ENCODE measurements at regions not wholly inside any gene's neighbourhood (a gene's known extent, or its start where the extent isn't known, plus 50 kb on each side); places are given as distances from the start of the nearest gene placed in this dataset.

DNA sequence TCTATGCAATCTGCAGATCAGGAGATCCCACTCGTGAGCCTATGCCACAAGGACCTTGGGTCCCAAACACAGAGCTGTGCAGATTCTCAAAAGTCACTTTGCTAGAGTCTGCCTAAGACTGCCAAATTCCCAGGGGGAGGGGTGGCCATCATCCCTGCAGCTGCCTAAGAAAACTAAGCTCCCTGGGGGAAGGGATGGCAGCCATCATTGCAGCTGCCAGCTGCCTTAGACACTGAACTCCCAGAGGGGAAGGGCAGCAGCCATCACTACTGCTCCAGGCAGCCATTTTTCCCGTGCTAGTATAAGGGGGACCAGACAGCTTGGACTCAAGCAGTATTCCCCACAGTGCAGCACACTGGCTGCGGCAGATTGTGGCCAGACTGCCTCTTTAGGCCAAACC is 156.9 kb downstream of the NKX6-1 start:
- H3K56ac ChIP-seq (ENCODE audit: insufficient read length, low read depth, low read length) = no peak overlapping the region
- H2BK20ac ChIP-seq (ENCODE audit: low read depth, low read length, poor library complexity, severe bottlenecking) = no peak overlapping the region
- no peaks in the 10 kb centered on the region for H4K20me1 ChIP-seq (ENCODE audit: control insufficient read depth, insufficient read depth, insufficient read length)
- no peak overlapping the region for H3K27ac Mint-ChIP-seq
- no peak overlapping the region for H3T11ph ChIP-seq (ENCODE audit: low read length)
- H2BK5ac ChIP-seq (ENCODE audit: insufficient read length, low read length) = no peak overlapping the region
- peaks cover 19% of the 10 kb centered on the region for H3K9me3 ChIP-seq (ENCODE audit: control insufficient read depth, low read depth, low read length)
- no peak overlapping the region for H3K27ac ChIP-seq (ENCODE audit: insufficient read length, low read depth, low read length)
- H3K4me1 ChIP-seq (ENCODE audit: insufficient read depth, low read length) = no peaks in the 10 kb centered on the region; the same call in 1 of the 2 replicates
- no peak overlapping the region for H2AK5ac ChIP-seq (ENCODE audit: insufficient read length, low read length)
- no peak overlapping the region for H4K8ac ChIP-seq (replicated peaks; ENCODE audit: insufficient read length, low read depth, low read length)
- no peak overlapping the region for H3K9ac ChIP-seq (ENCODE audit: extremely low read depth, insufficient read length, low read length)
- H3K27me3 Mint-ChIP-seq (ENCODE audit: low read depth) = peaks cover 23% of the 10 kb centered on the region
- TF ChIP-seq, protein P1, sequence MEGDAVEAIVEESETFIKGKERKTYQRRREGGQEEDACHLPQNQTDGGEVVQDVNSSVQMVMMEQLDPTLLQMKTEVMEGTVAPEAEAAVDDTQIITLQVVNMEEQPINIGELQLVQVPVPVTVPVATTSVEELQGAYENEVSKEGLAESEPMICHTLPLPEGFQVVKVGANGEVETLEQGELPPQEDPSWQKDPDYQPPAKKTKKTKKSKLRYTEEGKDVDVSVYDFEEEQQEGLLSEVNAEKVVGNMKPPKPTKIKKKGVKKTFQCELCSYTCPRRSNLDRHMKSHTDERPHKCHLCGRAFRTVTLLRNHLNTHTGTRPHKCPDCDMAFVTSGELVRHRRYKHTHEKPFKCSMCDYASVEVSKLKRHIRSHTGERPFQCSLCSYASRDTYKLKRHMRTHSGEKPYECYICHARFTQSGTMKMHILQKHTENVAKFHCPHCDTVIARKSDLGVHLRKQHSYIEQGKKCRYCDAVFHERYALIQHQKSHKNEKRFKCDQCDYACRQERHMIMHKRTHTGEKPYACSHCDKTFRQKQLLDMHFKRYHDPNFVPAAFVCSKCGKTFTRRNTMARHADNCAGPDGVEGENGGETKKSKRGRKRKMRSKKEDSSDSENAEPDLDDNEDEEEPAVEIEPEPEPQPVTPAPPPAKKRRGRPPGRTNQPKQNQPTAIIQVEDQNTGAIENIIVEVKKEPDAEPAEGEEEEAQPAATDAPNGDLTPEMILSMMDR (conservative IDR thresholded peaks at IDR 0.05) = no peak
- H3K36me3 Mint-ChIP-seq (ENCODE audit: insufficient read depth in 1 of 3, low read depth in 3 of 3) = peaks cover 35 to 54% (median 44%) of the 10 kb centered on the region in 3 experiments
- no peak overlapping the region for H3K14ac ChIP-seq (ENCODE audit: insufficient read depth, low read length)
- no peak overlapping the region for H2BK120ac ChIP-seq (ENCODE audit: low read depth, low read length, poor library complexity, severe bottlenecking)
- no peak overlapping the region for H4K91ac ChIP-seq (ENCODE audit: insufficient read length, low read depth, low read length)
- H3K4ac ChIP-seq (ENCODE audit: low read depth, low read length) = no peak overlapping the region
- H3K9me3 Mint-ChIP-seq = peaks cover 45 to 52% of the 10 kb centered on the region in 2 experiments
- H3K23me2 ChIP-seq (ENCODE audit: insufficient read length, low read depth, low read length, poor library complexity, severe bottlenecking) = no peaks in the 10 kb centered on the region
- H3K4me1 Mint-ChIP-seq = peaks cover 27 to 35% of the 10 kb centered on the region in 2 experiments
- no peak overlapping the region for H3K23ac ChIP-seq (ENCODE audit: insufficient read length, low read depth, low read length)
- no peak overlapping the region for H4K5ac ChIP-seq (ENCODE audit: insufficient read length, low read depth, low read length)
- no peak overlapping the region for H3K4me3 Mint-ChIP-seq
- no CpG with 5 or more reads among the region's 3 CpGs for WGBS (ENCODE audit: extremely low coverage, insufficient read length, low lambda C conversion rate)
- H3K4me2 ChIP-seq (ENCODE audit: insufficient read depth, insufficient read length, low read length) = no peak overlapping the region
- DNase-seq = no peak
- H2BK15ac ChIP-seq (ENCODE audit: low read depth, low read length) = no peak overlapping the region
- H2BK12ac ChIP-seq (ENCODE audit: insufficient read length, low read depth, low read length) = no peak overlapping the region
- no peak overlapping the region for H3K18ac ChIP-seq (ENCODE audit: insufficient read length, low read depth, low read length)
- no peaks in the 10 kb centered on the region for H3K79me2 ChIP-seq (ENCODE audit: insufficient read depth, low read length)
- H3K79me1 ChIP-seq (ENCODE audit: insufficient read depth, low read depth, low read length, poor library complexity, severe bottlenecking) = no peaks in the 10 kb centered on the region
- no peaks in the 10 kb centered on the region; the same call in 1 of the 2 replicates for H3K27me3 ChIP-seq (ENCODE audit: insufficient read depth, low read length)
- no peak overlapping the region for H2AFZ ChIP-seq (ENCODE audit: low read length)
